Coronary artery (tissue), 2 donors: ENCODE measurements at regions not wholly inside any gene's neighbourhood (a gene's known extent, or its start where the extent isn't known, plus 50 kb on each side); places are given as distances from the start of the nearest gene placed in this dataset.

Experiments
- DNase-seq: peaks from one replicate; pipeline ENCODE4 v3.0.0-alpha.2; 2017; ENCODE audit warnings: low spot score
- H3K27ac ChIP-seq, 2 donors: fragments of 200-600 bp; sonication (generic); one replicate each; pipeline ENCODE4 v1.5.1; 2016 to 2019
- H3K4me3 ChIP-seq: fragments of 200-600 bp; sonication (generic); 2 replicates; pipeline ENCODE4 v1.5.1; 2016; ENCODE audit warnings: mild to moderate bottlenecking, moderate library complexity
- TF ChIP-seq, protein P1 (sequence below): fragments of 200-600 bp; sonication (generic); IDR thresholded peaks from one replicate; pipeline ENCODE4 v1.5.1; 2019; ENCODE audit warnings: antibody characterized with exemption

DNA sequence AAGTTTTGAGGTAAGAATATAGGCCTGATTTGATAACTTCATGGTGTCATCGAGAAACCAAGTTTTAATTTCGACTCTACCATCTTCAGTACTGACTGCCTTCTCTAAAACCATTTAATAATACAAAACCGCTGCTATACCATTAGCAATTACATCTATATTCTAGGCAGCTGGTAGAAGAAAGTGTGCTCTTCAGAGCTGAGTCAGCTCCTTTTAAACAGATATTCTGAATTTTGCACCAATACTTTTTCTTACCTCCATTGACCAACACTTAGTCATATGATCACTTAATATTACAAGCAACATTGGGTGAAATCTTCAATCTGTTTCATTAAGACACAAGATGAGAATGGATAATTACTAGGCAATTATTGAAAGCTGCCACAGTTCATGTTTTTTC, 1667.8 kb downstream of the PCDH9 start:
- H3K27ac ChIP-seq = no peak overlapping the region
- no peak for DNase-seq
- H3K4me3 ChIP-seq = no peak overlapping the region
- TF ChIP-seq, protein P1, sequence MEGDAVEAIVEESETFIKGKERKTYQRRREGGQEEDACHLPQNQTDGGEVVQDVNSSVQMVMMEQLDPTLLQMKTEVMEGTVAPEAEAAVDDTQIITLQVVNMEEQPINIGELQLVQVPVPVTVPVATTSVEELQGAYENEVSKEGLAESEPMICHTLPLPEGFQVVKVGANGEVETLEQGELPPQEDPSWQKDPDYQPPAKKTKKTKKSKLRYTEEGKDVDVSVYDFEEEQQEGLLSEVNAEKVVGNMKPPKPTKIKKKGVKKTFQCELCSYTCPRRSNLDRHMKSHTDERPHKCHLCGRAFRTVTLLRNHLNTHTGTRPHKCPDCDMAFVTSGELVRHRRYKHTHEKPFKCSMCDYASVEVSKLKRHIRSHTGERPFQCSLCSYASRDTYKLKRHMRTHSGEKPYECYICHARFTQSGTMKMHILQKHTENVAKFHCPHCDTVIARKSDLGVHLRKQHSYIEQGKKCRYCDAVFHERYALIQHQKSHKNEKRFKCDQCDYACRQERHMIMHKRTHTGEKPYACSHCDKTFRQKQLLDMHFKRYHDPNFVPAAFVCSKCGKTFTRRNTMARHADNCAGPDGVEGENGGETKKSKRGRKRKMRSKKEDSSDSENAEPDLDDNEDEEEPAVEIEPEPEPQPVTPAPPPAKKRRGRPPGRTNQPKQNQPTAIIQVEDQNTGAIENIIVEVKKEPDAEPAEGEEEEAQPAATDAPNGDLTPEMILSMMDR = no peak

DNA sequence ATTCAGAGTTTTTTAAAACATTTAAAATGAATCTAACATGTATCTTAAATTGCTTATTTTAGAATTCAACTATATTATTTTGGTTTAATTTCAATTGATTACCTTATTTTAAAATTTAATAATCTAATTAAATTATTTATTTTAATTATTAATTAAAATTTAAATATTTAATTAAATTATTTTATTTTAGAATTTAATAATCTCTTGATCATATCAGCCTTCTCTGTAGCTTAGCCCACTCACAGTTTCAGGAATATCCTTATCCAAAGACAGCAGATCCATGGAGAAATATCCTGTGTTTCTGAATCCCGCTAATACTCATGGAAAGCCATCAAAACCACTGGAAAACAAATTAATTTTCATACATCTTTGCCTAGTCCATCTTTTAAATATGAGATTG, 1669.2 kb downstream of the PCDH9 start:
- no peak for DNase-seq
- Histone ChIP-seq H3K4me3 (no peak overlapping the region), H3K27ac (no peak overlapping the region)
- TF ChIP-seq, protein P1 = no peak

DNA sequence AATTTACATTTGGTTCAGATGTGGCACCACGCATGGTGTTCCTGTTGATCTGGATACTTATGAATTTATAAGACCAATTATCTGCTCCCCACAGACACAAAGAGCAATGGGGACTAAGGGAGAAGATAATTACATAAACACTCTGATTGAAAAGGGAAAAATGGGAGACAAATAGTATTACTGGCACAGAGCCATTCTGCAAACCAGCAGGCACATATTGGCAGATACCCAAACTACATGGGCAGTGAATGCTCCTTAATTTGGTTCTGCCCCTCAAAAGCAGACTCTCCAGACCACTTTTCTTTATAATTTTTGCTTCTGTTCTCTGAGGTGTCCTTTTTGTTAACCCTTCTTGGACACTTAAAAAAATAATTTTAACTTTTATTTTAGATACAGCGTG, 1674.2 kb downstream of the PCDH9 start:
- Histone ChIP-seq H3K27ac (no peak overlapping the region), H3K4me3 (no peak overlapping the region)
- DNase-seq = no peak
- TF ChIP-seq, protein P1 = no peak

DNA sequence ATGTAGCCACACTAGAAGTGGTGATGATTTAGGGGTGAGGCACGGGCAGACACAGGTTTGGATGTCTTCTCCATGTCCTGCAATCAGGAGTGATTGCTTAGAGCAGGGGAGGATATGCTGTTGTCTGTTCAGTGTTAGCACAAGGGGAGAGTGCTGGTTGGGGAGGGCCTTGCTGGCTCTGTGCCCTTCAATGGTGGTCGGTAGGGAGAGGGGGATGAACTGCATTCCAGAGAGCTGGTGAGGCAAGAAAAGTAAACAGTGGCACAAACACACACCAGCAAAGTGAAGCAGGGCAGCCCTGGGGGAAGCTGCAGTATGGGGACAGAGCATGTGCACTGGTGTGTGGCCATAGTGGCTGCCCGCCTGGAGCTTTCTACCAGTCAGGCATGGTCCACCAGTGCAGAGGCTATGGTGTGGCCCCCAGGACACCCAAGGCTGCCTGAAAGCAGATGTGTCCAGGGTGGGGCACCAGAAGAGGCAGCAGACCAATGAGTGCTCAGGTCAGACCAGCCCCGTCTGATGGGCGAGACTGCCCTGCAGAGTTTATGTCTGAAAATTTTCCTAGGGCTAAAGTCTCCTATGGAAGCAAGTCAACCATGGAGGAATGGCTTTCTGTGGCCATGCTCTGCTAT, 1676.9 kb downstream of the PCDH9 start:
- TF ChIP-seq, protein P1 = no peak
- Histone ChIP-seq H3K4me3 (no peak overlapping the region), H3K27ac (no peak overlapping the region)
- DNase-seq = no peak

DNA sequence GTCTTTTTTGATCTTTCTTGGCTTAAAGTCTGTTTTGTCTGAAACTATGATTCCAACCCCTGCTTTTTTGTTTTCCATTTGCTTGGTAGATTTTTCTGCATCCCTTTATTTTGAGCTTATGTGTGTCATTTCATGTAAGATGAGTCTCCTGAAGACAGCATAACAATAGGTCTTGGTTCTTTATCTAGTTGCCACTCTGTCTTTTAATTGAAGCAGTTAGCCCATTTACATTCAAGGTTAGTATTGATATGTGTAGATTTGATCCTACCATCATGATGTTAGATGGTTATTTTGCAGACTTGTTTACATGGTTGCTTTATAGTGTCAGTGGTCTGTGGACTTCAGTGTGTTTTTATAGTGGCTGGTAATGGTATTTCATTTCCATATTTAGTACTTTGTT, 1678.9 kb downstream of the PCDH9 start:
- no peak for DNase-seq
- TF ChIP-seq, protein P1 = no peak
- no peak overlapping the region for H3K4me3 ChIP-seq
- no peak overlapping the region for H3K27ac ChIP-seq

DNA sequence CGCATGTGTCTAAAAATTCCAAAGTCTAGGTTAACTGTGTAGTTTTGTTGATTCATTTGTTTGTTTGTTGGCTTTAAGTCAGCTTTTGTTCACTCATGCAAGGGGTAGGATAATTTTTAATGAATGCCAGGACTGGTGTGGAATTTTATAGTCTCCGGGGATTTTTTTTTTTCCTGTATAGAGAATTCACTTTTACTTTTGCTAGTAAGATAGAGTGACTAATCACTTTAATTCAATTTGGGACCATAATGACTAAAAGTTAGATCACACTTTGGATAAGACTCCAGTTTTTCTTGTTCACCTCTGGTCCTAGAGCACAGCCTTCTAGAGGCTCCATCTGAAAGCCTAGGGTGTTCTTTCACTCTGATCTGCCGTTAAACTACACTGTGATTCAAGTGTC, 1690.0 kb downstream of the PCDH9 start:
- TF ChIP-seq, protein P1 = no peak
- no peak for DNase-seq
- Histone ChIP-seq H3K27ac (no peak overlapping the region), H3K4me3 (no peak overlapping the region)

DNA sequence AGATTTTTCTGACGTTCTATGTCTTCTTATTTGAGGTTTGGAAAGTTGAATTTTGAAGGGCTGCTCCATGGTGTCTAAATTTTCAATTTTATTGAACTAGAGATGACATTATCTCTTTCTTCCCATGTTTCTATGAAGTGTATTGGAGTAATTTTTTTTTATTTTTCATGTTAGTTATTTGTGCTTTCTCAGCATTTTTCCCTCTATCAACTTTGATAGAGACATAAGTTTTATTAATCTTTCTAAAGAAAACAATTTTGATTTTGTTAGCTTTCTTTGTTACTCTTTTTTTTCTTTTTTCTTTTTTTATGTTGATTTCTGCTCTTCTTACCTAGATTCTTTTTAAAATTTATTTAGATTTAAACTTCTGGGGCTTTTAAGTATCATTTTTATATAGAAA, 1694.8 kb downstream of the PCDH9 start:
- TF ChIP-seq, protein P1 = no peak
- DNase-seq = no peak
- H3K4me3 ChIP-seq = no peak overlapping the region
- no peak overlapping the region for H3K27ac ChIP-seq
